Ishikawa (cell line): ENCODE measurements at regions not wholly inside any gene's neighbourhood (a gene's known extent, or its start where the extent isn't known, plus 50 kb on each side); places are given as distances from the start of the nearest gene placed in this dataset.

Source experiments
- CEBPB ChIP-seq: IDR thresholded peaks from 2 replicates; pipeline ENCODE4 v1.6.1; 2012
- FOXM1 ChIP-seq: IDR thresholded peaks from 2 replicates; pipeline ENCODE4 v1.6.1; 2012; ENCODE audit warnings: low read depth, borderline replicate concordance
- NFIC ChIP-seq: IDR thresholded peaks from 2 replicates; pipeline ENCODE4 v1.6.1; 2012
- RAD21 ChIP-seq: IDR thresholded peaks from 2 replicates; pipeline ENCODE4 v1.6.1; 2012; ENCODE audit warnings: low read depth
- TAF1 ChIP-seq: IDR thresholded peaks from 2 replicates; pipeline ENCODE4 v1.6.1; 2012; ENCODE audit warnings: low read depth, mild to moderate bottlenecking
- TCF12 ChIP-seq: IDR thresholded peaks from 2 replicates; pipeline ENCODE4 v1.6.1; 2012; ENCODE audit warnings: low read depth
- TEAD4 ChIP-seq: IDR thresholded peaks from 2 replicates; pipeline ENCODE4 v1.6.1; 2012
- YY1 ChIP-seq: IDR thresholded peaks from 2 replicates; pipeline ENCODE4 v1.6.1; 2012; ENCODE audit warnings: low read depth
- ZBTB7A ChIP-seq: IDR thresholded peaks from 2 replicates; pipeline ENCODE4 v1.6.1; 2012; ENCODE audit warnings: low read depth
- TF ChIP-seq, protein P1 (sequence below): IDR thresholded peaks from 2 replicates; pipeline ENCODE4 v1.6.1; 2012; ENCODE audit warnings: low read depth, mild to moderate bottlenecking
- TF ChIP-seq, protein P2 (sequence below): IDR thresholded peaks from 2 replicates; pipeline ENCODE4 v1.6.1; 2012

DNA sequence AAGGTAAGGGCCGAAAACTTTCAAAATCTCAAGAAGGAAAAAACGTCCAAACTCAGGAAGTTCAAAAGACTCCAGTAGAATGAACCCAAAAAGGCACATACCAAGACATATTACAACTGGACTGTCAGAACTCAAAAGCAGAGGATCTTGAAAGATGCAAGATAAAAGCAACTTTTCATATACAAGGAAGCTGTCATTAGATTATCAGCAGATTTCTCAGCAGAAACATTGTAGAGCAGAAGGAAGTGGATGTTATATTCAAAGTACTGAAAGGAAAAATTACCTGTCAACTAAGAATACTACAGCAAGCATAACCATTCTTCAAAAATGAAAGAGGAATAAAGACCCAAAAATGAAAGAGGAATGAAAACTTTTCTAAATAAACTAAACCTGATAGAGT lies 224.9 kb downstream of the FAT4 start:
- TF ChIP-seq YY1 (no peak), TAF1 (no peak), FOXM1 (no peak), TEAD4 (no peak), TCF12 (no peak), CEBPB (no peak), NFIC (no peak), ZBTB7A (no peak), RAD21 (no peak)
- TF ChIP-seq, protein P1, sequence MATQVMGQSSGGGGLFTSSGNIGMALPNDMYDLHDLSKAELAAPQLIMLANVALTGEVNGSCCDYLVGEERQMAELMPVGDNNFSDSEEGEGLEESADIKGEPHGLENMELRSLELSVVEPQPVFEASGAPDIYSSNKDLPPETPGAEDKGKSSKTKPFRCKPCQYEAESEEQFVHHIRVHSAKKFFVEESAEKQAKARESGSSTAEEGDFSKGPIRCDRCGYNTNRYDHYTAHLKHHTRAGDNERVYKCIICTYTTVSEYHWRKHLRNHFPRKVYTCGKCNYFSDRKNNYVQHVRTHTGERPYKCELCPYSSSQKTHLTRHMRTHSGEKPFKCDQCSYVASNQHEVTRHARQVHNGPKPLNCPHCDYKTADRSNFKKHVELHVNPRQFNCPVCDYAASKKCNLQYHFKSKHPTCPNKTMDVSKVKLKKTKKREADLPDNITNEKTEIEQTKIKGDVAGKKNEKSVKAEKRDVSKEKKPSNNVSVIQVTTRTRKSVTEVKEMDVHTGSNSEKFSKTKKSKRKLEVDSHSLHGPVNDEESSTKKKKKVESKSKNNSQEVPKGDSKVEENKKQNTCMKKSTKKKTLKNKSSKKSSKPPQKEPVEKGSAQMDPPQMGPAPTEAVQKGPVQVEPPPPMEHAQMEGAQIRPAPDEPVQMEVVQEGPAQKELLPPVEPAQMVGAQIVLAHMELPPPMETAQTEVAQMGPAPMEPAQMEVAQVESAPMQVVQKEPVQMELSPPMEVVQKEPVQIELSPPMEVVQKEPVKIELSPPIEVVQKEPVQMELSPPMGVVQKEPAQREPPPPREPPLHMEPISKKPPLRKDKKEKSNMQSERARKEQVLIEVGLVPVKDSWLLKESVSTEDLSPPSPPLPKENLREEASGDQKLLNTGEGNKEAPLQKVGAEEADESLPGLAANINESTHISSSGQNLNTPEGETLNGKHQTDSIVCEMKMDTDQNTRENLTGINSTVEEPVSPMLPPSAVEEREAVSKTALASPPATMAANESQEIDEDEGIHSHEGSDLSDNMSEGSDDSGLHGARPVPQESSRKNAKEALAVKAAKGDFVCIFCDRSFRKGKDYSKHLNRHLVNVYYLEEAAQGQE, result no peak
- TF ChIP-seq, protein P2, sequence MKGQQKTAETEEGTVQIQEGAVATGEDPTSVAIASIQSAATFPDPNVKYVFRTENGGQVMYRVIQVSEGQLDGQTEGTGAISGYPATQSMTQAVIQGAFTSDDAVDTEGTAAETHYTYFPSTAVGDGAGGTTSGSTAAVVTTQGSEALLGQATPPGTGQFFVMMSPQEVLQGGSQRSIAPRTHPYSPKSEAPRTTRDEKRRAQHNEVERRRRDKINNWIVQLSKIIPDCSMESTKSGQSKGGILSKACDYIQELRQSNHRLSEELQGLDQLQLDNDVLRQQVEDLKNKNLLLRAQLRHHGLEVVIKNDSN, result no peak
